Vagina (tissue), 2 donors: ENCODE measurements at regions not wholly inside any gene's neighbourhood (a gene's known extent, or its start where the extent isn't known, plus 50 kb on each side); places are given as distances from the start of the nearest gene placed in this dataset.

Experiments
- DNase-seq, 2 donors: peaks; one replicate each; pipeline ENCODE4 v3.0.0-alpha.2; 2017; ENCODE audit errors: extremely low spot score in 2 of 2
- H3K27ac ChIP-seq: fragments of 200-600 bp; sonication (generic); one replicate; pipeline ENCODE4 v1.5.1; 2019
- H3K27me3 ChIP-seq: fragments of 200-600 bp; sonication (generic); one replicate; pipeline ENCODE4 v1.5.1; 2019
- H3K36me3 ChIP-seq, 2 donors: fragments of 200-600 bp; sonication (generic); one replicate each; pipeline ENCODE4 v1.5.1; 2017 to 2019
- H3K4me1 ChIP-seq: fragments of 200-600 bp; sonication (generic); one replicate; pipeline ENCODE4 v1.5.1; 2019
- H3K4me3 ChIP-seq, 2 donors: fragments of 200-600 bp; sonication (generic); 1 replicate in 1 of 2; 2 replicates in 1 of 2; pipeline ENCODE4 v1.5.1; 2016 to 2019
- H3K9me3 ChIP-seq: fragments of 200-600 bp; sonication (generic); one replicate; pipeline ENCODE4 v1.5.1; 2019
- POLR2A ChIP-seq, 2 donors: fragments of 450-650 bp; IDR thresholded peaks; one replicate each; pipeline ENCODE4 v1.6.1; 2017; ENCODE audit warnings: antibody characterized with exemption in 2 of 2, mild to moderate bottlenecking in 2 of 2, moderate library complexity in 2 of 2
- POLR2AphosphoS5 ChIP-seq, 2 donors: sonication (generic); formaldehyde crosslinking; IDR thresholded peaks; one replicate each; pipeline ENCODE4 v1.9.0; 2017; ENCODE audit warnings: antibody characterized with exemption in 2 of 2, mild to moderate bottlenecking in 2 of 2, low read depth in 1 of 2; ENCODE audit not compliant: insufficient read depth in 1 of 2
- intact Hi-C: fragments of 100-400 bp; cut with DNase I; formaldehyde crosslinking; loops from one replicate; pipeline ENCODE4 v1.15.1; 2023
- TF ChIP-seq, protein P1 (sequence below), 3 experiments: fragments of 450-650 bp in 2 of 3; fragments of 200-600 bp in 1 of 3; sonication (generic) in 1 of 3; IDR thresholded peaks; one replicate each; pipeline ENCODE4 v1.5.1; 2017 to 2019; ENCODE audit warnings: antibody characterized with exemption in 3 of 3, mild to moderate bottlenecking in 2 of 3, moderate library complexity in 2 of 3

GRCh38 chr1:69278923-69279322, 288.8 kb upstream of the LRRC7 start:
- no peak overlapping the region for H3K4me3 ChIP-seq
- no peaks in the 10 kb centered on the region for H3K36me3 ChIP-seq
- no peak for DNase-seq
- H3K9me3 ChIP-seq = no peaks in the 10 kb centered on the region
- no peak overlapping the region for H3K27ac ChIP-seq
- H3K4me1 ChIP-seq = no peaks in the 10 kb centered on the region
- H3K27me3 ChIP-seq = no peaks in the 10 kb centered on the region
- intact Hi-C loops = no loop called here
- TF ChIP-seq, protein P1, sequence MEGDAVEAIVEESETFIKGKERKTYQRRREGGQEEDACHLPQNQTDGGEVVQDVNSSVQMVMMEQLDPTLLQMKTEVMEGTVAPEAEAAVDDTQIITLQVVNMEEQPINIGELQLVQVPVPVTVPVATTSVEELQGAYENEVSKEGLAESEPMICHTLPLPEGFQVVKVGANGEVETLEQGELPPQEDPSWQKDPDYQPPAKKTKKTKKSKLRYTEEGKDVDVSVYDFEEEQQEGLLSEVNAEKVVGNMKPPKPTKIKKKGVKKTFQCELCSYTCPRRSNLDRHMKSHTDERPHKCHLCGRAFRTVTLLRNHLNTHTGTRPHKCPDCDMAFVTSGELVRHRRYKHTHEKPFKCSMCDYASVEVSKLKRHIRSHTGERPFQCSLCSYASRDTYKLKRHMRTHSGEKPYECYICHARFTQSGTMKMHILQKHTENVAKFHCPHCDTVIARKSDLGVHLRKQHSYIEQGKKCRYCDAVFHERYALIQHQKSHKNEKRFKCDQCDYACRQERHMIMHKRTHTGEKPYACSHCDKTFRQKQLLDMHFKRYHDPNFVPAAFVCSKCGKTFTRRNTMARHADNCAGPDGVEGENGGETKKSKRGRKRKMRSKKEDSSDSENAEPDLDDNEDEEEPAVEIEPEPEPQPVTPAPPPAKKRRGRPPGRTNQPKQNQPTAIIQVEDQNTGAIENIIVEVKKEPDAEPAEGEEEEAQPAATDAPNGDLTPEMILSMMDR (IDR thresholded peaks at IDR 0.05) = no peak
- TF ChIP-seq POLR2A (IDR thresholded peaks at IDR 0.05) (no peak), POLR2AphosphoS5 (IDR thresholded peaks at IDR 0.05; ENCODE audit: insufficient read depth in 1 of 2, low read depth in 1 of 2) (no peak)

- Histone ChIP-seq H3K9me3 (no peaks in the 10 kb centered on the region), H3K36me3 (no peaks in the 10 kb centered on the region), H3K4me3 (no peak overlapping the region), H3K27me3 (no peaks in the 10 kb centered on the region), H3K27ac (no peak overlapping the region), H3K4me1 (no peaks in the 10 kb centered on the region)
- DNase-seq = no peak
- intact Hi-C loops = no loop called here
- no peak for TF ChIP-seq POLR2A (IDR thresholded peaks at IDR 0.05)
- TF ChIP-seq, protein P1 (IDR thresholded peaks at IDR 0.05) = no peak
- TF ChIP-seq POLR2AphosphoS5 (IDR thresholded peaks at IDR 0.05; ENCODE audit: insufficient read depth in 1 of 2, low read depth in 1 of 2) = no peak
Observed at GRCh38 chr1:69283516-69283915, 284.2 kb upstream of the LRRC7 start.

DNA sequence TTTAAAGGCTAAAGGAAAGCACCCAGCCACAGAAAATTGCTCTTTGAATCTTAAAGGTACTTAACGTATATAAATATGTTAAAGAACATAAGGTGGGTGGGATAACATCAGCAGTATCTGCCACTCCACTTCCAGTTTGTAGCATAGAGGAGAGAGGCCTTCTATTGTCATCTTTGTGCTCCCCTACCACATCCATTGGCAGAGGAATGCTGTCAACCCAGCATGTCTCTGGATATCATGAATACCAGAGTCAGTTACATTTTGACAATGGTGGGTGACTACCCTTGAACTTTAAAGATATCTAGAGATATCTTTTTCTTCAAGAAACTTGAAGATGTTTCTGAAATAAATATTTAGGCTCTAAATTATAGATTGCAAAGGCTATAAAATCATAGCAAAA, 283.2 kb upstream of the LRRC7 start:
- Histone ChIP-seq H3K36me3 (no peaks in the 10 kb centered on the region), H3K27ac (no peak overlapping the region), H3K27me3 (no peaks in the 10 kb centered on the region), H3K9me3 (no peaks in the 10 kb centered on the region), H3K4me1 (no peaks in the 10 kb centered on the region), H3K4me3 (no peak overlapping the region)
- TF ChIP-seq, protein P1 (IDR thresholded peaks at IDR 0.05) = no peak
- TF ChIP-seq POLR2A (IDR thresholded peaks at IDR 0.05) = no peak
- TF ChIP-seq POLR2AphosphoS5 (IDR thresholded peaks at IDR 0.05; ENCODE audit: insufficient read depth in 1 of 2, low read depth in 1 of 2) = no peak
- DNase-seq = no peak
- intact Hi-C loops = no loop called here

- no peak overlapping the region for H3K4me3 ChIP-seq
- no peak overlapping the region for H3K27ac ChIP-seq
- no peak for DNase-seq
- no peaks in the 10 kb centered on the region for H3K9me3 ChIP-seq
- no peaks in the 10 kb centered on the region for H3K4me1 ChIP-seq
- no peaks in the 10 kb centered on the region for H3K27me3 ChIP-seq
- intact Hi-C loops = no loop called here
- H3K36me3 ChIP-seq = no peaks in the 10 kb centered on the region
- TF ChIP-seq, protein P1 (IDR thresholded peaks at IDR 0.05) = no peak
- no peak for TF ChIP-seq POLR2AphosphoS5 (IDR thresholded peaks at IDR 0.05; ENCODE audit: insufficient read depth in 1 of 2, low read depth in 1 of 2)
- no peak for TF ChIP-seq POLR2A (IDR thresholded peaks at IDR 0.05)
Observed at GRCh38 chr1:69288416-69288815, 279.3 kb upstream of the LRRC7 start.

GRCh38 chr1:69290291-69290690, 277.4 kb upstream of the LRRC7 start:
- intact Hi-C loops = no loop called here
- H3K27me3 ChIP-seq = no peaks in the 10 kb centered on the region
- H3K27ac ChIP-seq = no peak overlapping the region
- DNase-seq = no peak
- H3K9me3 ChIP-seq = no peaks in the 10 kb centered on the region
- H3K4me1 ChIP-seq = no peaks in the 10 kb centered on the region
- TF ChIP-seq, protein P1 (IDR thresholded peaks at IDR 0.05) = no peak
- TF ChIP-seq POLR2AphosphoS5 (IDR thresholded peaks at IDR 0.05; ENCODE audit: insufficient read depth in 1 of 2, low read depth in 1 of 2) (no peak), POLR2A (IDR thresholded peaks at IDR 0.05) (no peak)
- no peak overlapping the region for H3K4me3 ChIP-seq
- no peaks in the 10 kb centered on the region for H3K36me3 ChIP-seq
